ENCODE measurements at regions not wholly inside any gene's neighbourhood (a gene's known extent, or its start where the extent isn't known, plus 50 kb on each side); places are given as distances from the start of the nearest gene placed in this dataset.

- intact Hi-C loops (cut with DNase I; ENCODE audit: low total_unique reads): no loop called here
- 63 to 77% methylated on average over 3 of the region's 3 CpGs for WGBS, 2 donors
Observed at GRCh38 chr9:103809745-103810144, 284.4 kb upstream of the SMC2 start.

GRCh38 chr9:103811462-103811861, 282.6 kb upstream of the SMC2 start:
- H3K4me3 ChIP-seq (ENCODE audit: low read depth, poor library complexity, severe bottlenecking): no peak overlapping the region
- no peak for DNase-seq (ENCODE audit: low spot score in 2 of 2)
- TF ChIP-seq CTCF (IDR thresholded peaks at IDR 0.05) (no peak), POLR2A (IDR thresholded peaks at IDR 0.05) (no peak)
- intact Hi-C loops (cut with DNase I; ENCODE audit: low total_unique reads): no loop called here

More at GRCh38 chr9:103809745-103810144, 284.4 kb upstream of the SMC2 start:
- no peak for TF ChIP-seq CTCF (IDR thresholded peaks at IDR 0.05)
- no peak for TF ChIP-seq POLR2A (IDR thresholded peaks at IDR 0.05)
- no peak for DNase-seq (ENCODE audit: low spot score in 2 of 2)
- no peak overlapping the region for H3K4me3 ChIP-seq (ENCODE audit: low read depth, poor library complexity, severe bottlenecking)

- intact Hi-C loops (cut with DNase I; ENCODE audit: low total_unique reads): no loop called here
- no peak for DNase-seq (ENCODE audit: low spot score in 2 of 2)
- TF ChIP-seq POLR2A (IDR thresholded peaks at IDR 0.05): no peak
- no peak for TF ChIP-seq CTCF (IDR thresholded peaks at IDR 0.05)
- 79 to 82% methylated on average over 4 of the region's 4 CpGs for WGBS, 2 donors
- H3K4me3 ChIP-seq (ENCODE audit: low read depth, poor library complexity, severe bottlenecking): no peak overlapping the region
Observed at GRCh38 chr9:103816146-103816545, 278.0 kb upstream of the SMC2 start.

- DNase-seq (ENCODE audit: low spot score in 2 of 2): no peak
- TF ChIP-seq CTCF (IDR thresholded peaks at IDR 0.05) (no peak), POLR2A (IDR thresholded peaks at IDR 0.05) (no peak)
- WGBS, 2 donors: 53 to 60% methylated on average over 1 of the region's 1 CpG
- no peak overlapping the region for H3K4me3 ChIP-seq (ENCODE audit: low read depth, poor library complexity, severe bottlenecking)
- intact Hi-C loops (cut with DNase I; ENCODE audit: low total_unique reads): no loop called here
Observed at GRCh38 chr9:103819936-103820335, 274.2 kb upstream of the SMC2 start.

- no peak for TF ChIP-seq POLR2A (IDR thresholded peaks at IDR 0.05)
- no peak for TF ChIP-seq CTCF (IDR thresholded peaks at IDR 0.05)
- H3K4me3 ChIP-seq (ENCODE audit: low read depth, poor library complexity, severe bottlenecking): no peak overlapping the region
- DNase-seq (ENCODE audit: low spot score in 2 of 2): no peak
- intact Hi-C loops (cut with DNase I; ENCODE audit: low total_unique reads): no loop called here
- 57 to 67% methylated on average over 1 of the region's 1 CpG for WGBS, 2 donors
Observed at GRCh38 chr9:103821115-103821514, 273.0 kb upstream of the SMC2 start.

GRCh38 chr9:103837940-103838339, 256.2 kb upstream of the SMC2 start:
- TF ChIP-seq POLR2A (IDR thresholded peaks at IDR 0.05) (no peak), CTCF (IDR thresholded peaks at IDR 0.05) (no peak)
- no peak overlapping the region for H3K4me3 ChIP-seq (ENCODE audit: low read depth, poor library complexity, severe bottlenecking)
- WGBS, 2 donors: 41 to 44% methylated on average over 1 of the region's 1 CpG
- intact Hi-C loops (cut with DNase I; ENCODE audit: low total_unique reads): no loop called here
- DNase-seq (ENCODE audit: low spot score in 2 of 2): no peak

Data from lower leg skin (tissue), 4 donors.